Lower lobe of right lung (tissue), 2 donors: ENCODE measurements at regions not wholly inside any gene's neighbourhood (a gene's known extent, or its start where the extent isn't known, plus 50 kb on each side); places are given as distances from the start of the nearest gene placed in this dataset.

ENCODE experiments used
- ATAC-seq, 2 donors: fragments of 200-7000 bp; cut with Tn5 transposase; one replicate each; pipeline ENCODE4 v1.9.1; 2020 to 2022; ENCODE audit warnings: mild to moderate bottlenecking in 2 of 2, moderate library complexity in 2 of 2
- DNase-seq: peaks from one replicate; pipeline ENCODE4 v3.0.0-alpha.2; 2020
- H3K27ac ChIP-seq: fragments of 200-600 bp; one replicate; pipeline ENCODE4 v1.8.0; 2022
- H3K27me3 ChIP-seq: fragments of 200-600 bp; one replicate; pipeline ENCODE4 v1.8.0; 2022; ENCODE audit warnings: low read depth
- H3K36me3 ChIP-seq: fragments of 200-600 bp; one replicate; pipeline ENCODE4 v1.8.0; 2022; ENCODE audit warnings: mild to moderate bottlenecking
- H3K4me1 ChIP-seq: fragments of 200-600 bp; one replicate; pipeline ENCODE4 v1.8.0; 2022
- H3K4me3 ChIP-seq: fragments of 200-600 bp; one replicate; pipeline ENCODE4 v1.8.0; 2022; ENCODE audit warnings: mild to moderate bottlenecking
- H3K9me3 ChIP-seq: fragments of 200-600 bp; one replicate; pipeline ENCODE4 v1.8.0; 2022
- CTCF ChIP-seq: fragments of 200-600 bp; IDR thresholded peaks from one replicate; pipeline ENCODE4 v1.8.0; 2022; ENCODE audit warnings: antibody characterized with exemption, mild to moderate bottlenecking
- intact Hi-C: fragments of 100-400 bp; cut with DNase I; formaldehyde crosslinking; loops from one replicate; pipeline ENCODE4 v1.11.0; 2022
- donor health status: DM: no; HTN: yes; CAD: no; lungs with severe emphysema.

- no peaks in the 10 kb centered on the region for H3K36me3 ChIP-seq
- DNase-seq, result no peak
- H3K27me3 ChIP-seq, result no peaks in the 10 kb centered on the region
- H3K27ac ChIP-seq, result no peak overlapping the region
- no peaks in the 10 kb centered on the region for H3K9me3 ChIP-seq
- H3K4me3 ChIP-seq, result no peak overlapping the region
- H3K4me1 ChIP-seq, result no peaks in the 10 kb centered on the region
- no peak for ATAC-seq
- intact Hi-C loops, result no loop called here
- no peak for TF ChIP-seq CTCF
Observed at GRCh38 chr21:32140604-32141317, 138.1 kb downstream of the MIS18A start.

GRCh38 chr21:32140151-32140550 lies 138.7 kb downstream of the MIS18A start:
- H3K9me3 ChIP-seq, result no peaks in the 10 kb centered on the region
- H3K4me1 ChIP-seq, result no peaks in the 10 kb centered on the region
- no peak overlapping the region for H3K4me3 ChIP-seq
- no peak for ATAC-seq
- no peaks in the 10 kb centered on the region for H3K27me3 ChIP-seq
- intact Hi-C loops, result no loop called here
- DNase-seq, result no peak
- H3K27ac ChIP-seq, result no peak overlapping the region
- TF ChIP-seq CTCF, result no peak
- H3K36me3 ChIP-seq, result no peaks in the 10 kb centered on the region

- no peak overlapping the region for H3K27ac ChIP-seq
- no peaks in the 10 kb centered on the region for H3K9me3 ChIP-seq
- no peak for ATAC-seq
- H3K4me1 ChIP-seq, result no peaks in the 10 kb centered on the region
- no peaks in the 10 kb centered on the region for H3K36me3 ChIP-seq
- intact Hi-C loops, result no loop called here
- DNase-seq, result no peak
- H3K4me3 ChIP-seq, result no peak overlapping the region
- H3K27me3 ChIP-seq, result no peaks in the 10 kb centered on the region
- TF ChIP-seq CTCF, result no peak
Observed at GRCh38 chr21:32138658-32139057, 140.2 kb downstream of the MIS18A start.

- Histone ChIP-seq H3K4me3 (no peak overlapping the region), H3K9me3 (no peaks in the 10 kb centered on the region), H3K4me1 (no peaks in the 10 kb centered on the region), H3K36me3 (no peaks in the 10 kb centered on the region), H3K27ac (no peak overlapping the region), H3K27me3 (no peaks in the 10 kb centered on the region)
- DNase-seq (no peak), ATAC-seq (no peak)
- intact Hi-C loops, result no loop called here
- no peak for TF ChIP-seq CTCF
Observed at GRCh38 chr21:32137931-32138330, 140.9 kb downstream of the MIS18A start.

- H3K4me1 ChIP-seq, result no peaks in the 10 kb centered on the region
- intact Hi-C loops, result no loop called here
- H3K27ac ChIP-seq, result no peak overlapping the region
- no peaks in the 10 kb centered on the region for H3K9me3 ChIP-seq
- no peak for TF ChIP-seq CTCF
- H3K36me3 ChIP-seq, result no peaks in the 10 kb centered on the region
- H3K4me3 ChIP-seq, result no peak overlapping the region
- ATAC-seq (no peak), DNase-seq (no peak)
- H3K27me3 ChIP-seq, result no peaks in the 10 kb centered on the region
Observed at GRCh38 chr21:32137266-32137665, 141.6 kb downstream of the MIS18A start.
